Left ventricle myocardium inferior (tissue), 1 donor: ENCODE measurements at regions not wholly inside any gene's neighbourhood (a gene's known extent, or its start where the extent isn't known, plus 50 kb on each side); places are given as distances from the start of the nearest gene placed in this dataset.

ENCODE experiments used
- DNase-seq: peaks from one replicate; pipeline ENCODE4 v3.0.0-alpha.2; 2020
- H3K27ac ChIP-seq: fragments of 200-600 bp; replicated peaks from 2 replicates; pipeline ENCODE4 v1.8.0; 2021
- H3K27me3 ChIP-seq: fragments of 200-600 bp; 2 replicates; pipeline ENCODE4 v1.8.0; 2021; ENCODE audit warnings: low read depth
- H3K36me3 ChIP-seq: fragments of 200-600 bp; 2 replicates; pipeline ENCODE4 v1.8.0; 2021
- H3K4me1 ChIP-seq: fragments of 200-600 bp; 2 replicates; pipeline ENCODE4 v1.8.0; 2021
- H3K4me3 ChIP-seq: fragments of 200-600 bp; 2 replicates; pipeline ENCODE4 v1.8.0; 2021; ENCODE audit warnings: mild to moderate bottlenecking, moderate library complexity
- H3K9me3 ChIP-seq: fragments of 200-600 bp; replicated peaks from 2 replicates; pipeline ENCODE4 v1.8.0; 2021
- intact Hi-C: fragments of 100-400 bp; cut with micrococcal nuclease; formaldehyde crosslinking; loops from one replicate; pipeline ENCODE4 v1.11.0; 2022
- TF ChIP-seq, protein P1 (sequence below): fragments of 200-600 bp; IDR thresholded peaks from 2 replicates; pipeline ENCODE4 v1.8.0; 2021; ENCODE audit warnings: antibody characterized with exemption, mild to moderate bottlenecking, borderline replicate concordance
- donor health status: DM: no; HTN: yes; CAD: no; lungs with severe emphysema.

DNA sequence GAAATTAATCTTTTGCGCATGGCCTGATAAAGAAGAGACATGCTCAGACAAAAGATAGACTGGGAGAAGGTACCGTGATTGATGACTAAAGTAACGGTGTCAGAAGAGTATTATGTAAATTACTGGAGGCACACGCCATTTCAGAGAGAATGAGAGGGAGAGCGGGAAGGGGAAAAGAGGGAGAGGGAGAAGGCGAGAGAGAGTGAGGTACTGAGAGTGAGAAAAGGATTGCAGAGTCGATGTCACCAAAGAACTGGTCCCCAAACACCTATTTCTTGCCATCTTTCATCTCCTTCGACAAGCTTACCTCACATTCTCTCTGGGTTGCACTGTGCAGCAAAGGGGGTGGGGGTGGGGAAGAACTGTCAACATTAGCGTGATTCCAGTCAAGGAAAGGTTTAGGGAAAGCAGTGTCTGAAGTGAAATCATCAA is 673.7 kb downstream of the BCL11A start:
- Histone ChIP-seq H3K27ac (no peak overlapping the region), H3K36me3 (no peaks in the 10 kb centered on the region), H3K9me3 (no peaks in the 10 kb centered on the region), H3K4me3 (no peak overlapping the region), H3K4me1 (no peaks in the 10 kb centered on the region), H3K27me3 (peaks cover 4% of the 10 kb centered on the region)
- TF ChIP-seq, protein P1, sequence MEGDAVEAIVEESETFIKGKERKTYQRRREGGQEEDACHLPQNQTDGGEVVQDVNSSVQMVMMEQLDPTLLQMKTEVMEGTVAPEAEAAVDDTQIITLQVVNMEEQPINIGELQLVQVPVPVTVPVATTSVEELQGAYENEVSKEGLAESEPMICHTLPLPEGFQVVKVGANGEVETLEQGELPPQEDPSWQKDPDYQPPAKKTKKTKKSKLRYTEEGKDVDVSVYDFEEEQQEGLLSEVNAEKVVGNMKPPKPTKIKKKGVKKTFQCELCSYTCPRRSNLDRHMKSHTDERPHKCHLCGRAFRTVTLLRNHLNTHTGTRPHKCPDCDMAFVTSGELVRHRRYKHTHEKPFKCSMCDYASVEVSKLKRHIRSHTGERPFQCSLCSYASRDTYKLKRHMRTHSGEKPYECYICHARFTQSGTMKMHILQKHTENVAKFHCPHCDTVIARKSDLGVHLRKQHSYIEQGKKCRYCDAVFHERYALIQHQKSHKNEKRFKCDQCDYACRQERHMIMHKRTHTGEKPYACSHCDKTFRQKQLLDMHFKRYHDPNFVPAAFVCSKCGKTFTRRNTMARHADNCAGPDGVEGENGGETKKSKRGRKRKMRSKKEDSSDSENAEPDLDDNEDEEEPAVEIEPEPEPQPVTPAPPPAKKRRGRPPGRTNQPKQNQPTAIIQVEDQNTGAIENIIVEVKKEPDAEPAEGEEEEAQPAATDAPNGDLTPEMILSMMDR, result no peak
- intact Hi-C loops, result no loop called here
- DNase-seq, result no peak

DNA sequence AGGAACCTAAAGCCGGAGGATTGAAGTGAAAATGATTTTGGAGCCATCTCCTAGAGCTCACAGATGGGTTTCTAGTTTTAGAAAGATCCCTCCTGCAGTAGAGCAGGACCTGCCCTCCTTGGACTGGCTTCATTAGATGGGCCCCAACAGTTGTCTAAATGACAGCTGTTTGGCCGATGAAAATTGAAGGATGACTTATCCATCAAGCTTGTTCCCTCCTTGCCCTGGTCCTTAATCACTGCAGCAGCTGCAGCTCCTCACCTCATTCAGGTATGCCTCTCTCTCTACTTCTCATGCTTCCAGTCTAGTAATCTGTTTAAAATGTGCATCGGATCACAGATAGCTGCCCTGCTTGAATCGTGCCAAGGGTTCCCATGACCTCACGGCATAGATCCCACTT is 677.6 kb downstream of the BCL11A start:
- H3K36me3 ChIP-seq, result no peaks in the 10 kb centered on the region
- H3K4me3 ChIP-seq, result no peak overlapping the region
- H3K9me3 ChIP-seq, result no peaks in the 10 kb centered on the region
- intact Hi-C loops, result no loop called here
- TF ChIP-seq, protein P1, result no peak
- H3K27ac ChIP-seq, result no peak overlapping the region
- peaks cover 4% of the 10 kb centered on the region for H3K27me3 ChIP-seq
- H3K4me1 ChIP-seq, result no peaks in the 10 kb centered on the region
- DNase-seq, result no peak

DNA sequence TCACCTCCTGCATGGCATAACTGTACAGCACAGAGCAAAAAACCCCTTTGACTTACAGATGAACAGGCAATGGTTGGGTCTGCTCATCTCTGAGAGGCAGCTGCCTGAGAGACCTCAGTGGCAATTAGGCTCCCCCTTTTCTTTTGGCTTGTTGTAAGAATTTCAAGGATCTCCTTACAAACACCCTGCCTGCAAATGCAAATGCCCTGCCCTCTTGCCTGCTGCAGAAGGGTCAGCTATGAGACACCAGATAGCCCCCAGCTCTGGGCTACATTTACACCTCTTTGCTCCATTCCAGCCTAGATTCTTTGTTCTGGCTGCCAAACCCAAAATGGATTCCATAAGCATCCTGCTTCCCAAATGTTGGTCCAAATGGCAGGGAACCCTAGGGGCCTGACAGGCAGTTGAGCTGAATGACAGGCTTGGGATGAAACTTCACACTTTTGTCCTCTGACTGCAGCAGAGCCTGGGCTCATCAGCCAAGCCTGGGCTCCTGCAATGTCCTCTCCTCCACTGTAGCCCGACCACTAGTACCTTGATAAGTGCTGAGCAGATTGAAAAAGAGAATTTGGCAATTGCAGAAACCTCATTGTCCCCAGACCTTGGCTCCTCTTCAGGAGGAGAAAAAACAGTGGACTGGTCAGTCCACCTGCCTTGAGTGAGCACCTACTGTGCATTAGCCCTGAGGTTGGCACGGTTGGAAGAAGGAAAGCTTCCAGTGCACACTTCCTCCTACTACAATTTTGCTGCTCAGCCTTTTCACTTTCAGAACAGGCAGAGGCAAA is 678.3 kb downstream of the BCL11A start:
- H3K4me1 ChIP-seq, result no peaks in the 10 kb centered on the region
- H3K36me3 ChIP-seq, result no peaks in the 10 kb centered on the region
- no peak overlapping the region for H3K27ac ChIP-seq
- no peak overlapping the region for H3K4me3 ChIP-seq
- intact Hi-C loops, result no loop called here
- H3K27me3 ChIP-seq, result peaks cover 4% of the 10 kb centered on the region
- no peak for DNase-seq
- TF ChIP-seq, protein P1, result no peak
- no peaks in the 10 kb centered on the region for H3K9me3 ChIP-seq

DNA sequence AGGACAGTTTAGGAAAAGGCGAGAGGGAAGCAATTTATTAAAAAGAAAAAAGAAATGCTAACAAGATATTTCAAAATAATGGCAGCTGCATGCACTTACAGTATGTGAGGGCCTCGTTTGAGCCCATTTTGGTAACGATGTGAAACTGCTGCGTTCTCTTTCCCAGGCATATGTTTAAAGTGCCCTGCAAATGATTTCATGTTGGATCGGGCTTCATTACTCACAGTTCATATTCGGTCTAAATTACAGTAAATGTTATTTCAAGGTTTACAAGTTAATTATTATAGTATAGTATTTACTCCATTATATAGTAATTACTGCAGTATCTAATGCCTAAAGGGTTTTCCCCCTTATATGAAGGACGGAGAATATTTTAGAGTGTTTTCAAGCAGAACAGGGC is 679.1 kb downstream of the BCL11A start:
- H3K9me3 ChIP-seq, result no peaks in the 10 kb centered on the region
- H3K27ac ChIP-seq, result no peak overlapping the region
- H3K4me3 ChIP-seq, result no peak overlapping the region
- peaks cover 4% of the 10 kb centered on the region for H3K27me3 ChIP-seq
- no peaks in the 10 kb centered on the region for H3K36me3 ChIP-seq
- intact Hi-C loops, result no loop called here
- DNase-seq, result no peak
- no peaks in the 10 kb centered on the region for H3K4me1 ChIP-seq
- TF ChIP-seq, protein P1, result no peak

DNA sequence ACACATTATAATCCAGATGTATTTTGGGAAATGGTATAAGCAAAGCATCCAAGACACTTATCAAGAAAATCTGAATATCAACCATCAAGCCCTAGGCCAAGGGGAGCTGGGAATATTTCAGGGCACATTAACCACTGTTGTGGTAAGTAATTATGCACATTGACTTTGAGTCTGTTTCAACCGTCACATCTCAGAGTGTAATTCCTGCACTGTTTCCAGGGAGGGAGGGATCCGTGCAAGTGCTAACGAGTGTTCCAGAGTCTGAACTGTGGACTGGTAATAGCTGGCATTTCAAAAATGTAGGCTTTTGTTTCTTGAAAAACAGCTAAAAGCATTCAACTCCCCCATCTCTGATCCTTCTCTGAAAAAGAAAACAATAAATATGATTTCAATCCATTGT is 681.6 kb downstream of the BCL11A start:
- H3K9me3 ChIP-seq, result no peaks in the 10 kb centered on the region
- TF ChIP-seq, protein P1, result no peak
- no peaks in the 10 kb centered on the region for H3K4me1 ChIP-seq
- H3K4me3 ChIP-seq, result no peak overlapping the region
- DNase-seq, result no peak
- no peaks in the 10 kb centered on the region for H3K36me3 ChIP-seq
- peaks cover 2% of the 10 kb centered on the region for H3K27me3 ChIP-seq
- intact Hi-C loops, result no loop called here
- no peak overlapping the region for H3K27ac ChIP-seq
